22Rv1 (cell line): ENCODE measurements at regions not wholly inside any gene's neighbourhood (a gene's known extent, or its start where the extent isn't known, plus 50 kb on each side); places are given as distances from the start of the nearest gene placed in this dataset.
A peak's percentile ranks its signal among the peaks of the same experiment; 100 is the strongest.

Source experiments
- H3K27ac ChIP-seq: fragments of 450-650 bp; 2 replicates; pipeline ENCODE4 v1.5.1; 2017
- CTCF ChIP-seq: fragments of 450-650 bp; IDR thresholded peaks from 2 replicates; pipeline ENCODE4 v1.5.1; 2017; ENCODE audit warnings: mild to moderate bottlenecking
- ZFX ChIP-seq: fragments of 450-650 bp; IDR thresholded peaks from 2 replicates; pipeline ENCODE4 v1.6.1; 2017; ENCODE audit warnings: antibody characterized with exemption, borderline replicate concordance

- H3K27ac ChIP-seq = no peak overlapping the region
- no peak for TF ChIP-seq CTCF
- no peak for TF ChIP-seq ZFX
Measured at GRCh38 chr10:90193240-90193985, 492.0 kb downstream of the KIF20B start.

- TF ChIP-seq ZFX (no peak), CTCF (no peak)
- no peak overlapping the region for H3K27ac ChIP-seq
Measured at GRCh38 chr10:90195288-90195840, 494.0 kb downstream of the KIF20B start.

- TF ChIP-seq ZFX = no peak
- no peak for TF ChIP-seq CTCF
- no peak overlapping the region for H3K27ac ChIP-seq
Measured at GRCh38 chr10:90197766-90198165, 496.4 kb downstream of the KIF20B start.

- H3K27ac ChIP-seq = no peak overlapping the region
- TF ChIP-seq CTCF (no peak), ZFX (no peak)
Measured at GRCh38 chr10:90199093-90199492, 497.7 kb downstream of the KIF20B start.

- no peak overlapping the region for H3K27ac ChIP-seq
- TF ChIP-seq CTCF (no peak), ZFX (no peak)
Measured at GRCh38 chr10:90199513-90199912, 498.1 kb downstream of the KIF20B start.

- peak overlapping the region; percentile 39 for H3K27ac ChIP-seq
- TF ChIP-seq ZFX (no peak), CTCF (no peak)
Measured at GRCh38 chr10:90204131-90204955, 503.0 kb downstream of the KIF20B start.

GRCh38 chr10:90204956-90205314 is 503.5 kb downstream of the KIF20B start:
- H3K27ac ChIP-seq = peak overlapping the region; percentile 39
- no peak for TF ChIP-seq ZFX
- no peak for TF ChIP-seq CTCF
